DMS53 (cell line): ENCODE measurements at regions not wholly inside any gene's neighbourhood (a gene's known extent, or its start where the extent isn't known, plus 50 kb on each side); places are given as distances from the start of the nearest gene placed in this dataset.

ENCODE experiments used
- DNase-seq: peaks from one replicate; lab custom pipeline; 2025; lab: John Stamatoyannopoulos, UW

GRCh38 chr1:91575909-91576519 is 75.4 kb downstream of the CDC7 start:
- DNase-seq: no peak

GRCh38 chr1:91578320-91579109 is 77.9 kb downstream of the CDC7 start:
- peak; percentile 32 for DNase-seq

GRCh38 chr1:91579658-91580228 is 79.1 kb downstream of the CDC7 start:
- DNase-seq: no peak

DNA sequence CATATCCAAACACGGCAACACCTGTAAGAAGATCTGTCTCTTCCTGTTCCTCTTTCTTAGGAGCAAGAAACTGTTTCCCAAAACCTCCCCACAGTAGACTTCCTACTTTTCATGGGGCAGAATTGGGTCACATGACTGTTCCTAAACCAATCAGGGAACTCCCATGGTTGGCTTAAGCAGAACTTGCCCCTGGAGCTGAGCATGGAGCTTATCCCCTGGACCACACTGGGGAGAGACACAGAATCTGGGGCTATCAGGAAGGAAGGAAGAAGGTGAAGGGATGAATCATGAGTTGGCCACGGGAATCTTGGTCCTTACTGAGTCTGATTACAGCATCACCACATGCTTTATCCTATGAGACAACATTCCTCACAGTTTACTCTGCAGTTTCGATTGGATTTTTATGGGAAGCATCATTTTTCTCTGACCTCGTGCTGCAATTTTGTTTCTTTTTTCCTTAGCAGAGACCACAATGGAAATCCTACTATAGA is 81.8 kb downstream of the CDC7 start:
- DNase-seq: no peak

- DNase-seq: no peak
Observed at GRCh38 chr1:91583326-91583755, 82.7 kb downstream of the CDC7 start.

GRCh38 chr1:91584309-91584708 is 83.7 kb downstream of the CDC7 start:
- no peak for DNase-seq

DNA sequence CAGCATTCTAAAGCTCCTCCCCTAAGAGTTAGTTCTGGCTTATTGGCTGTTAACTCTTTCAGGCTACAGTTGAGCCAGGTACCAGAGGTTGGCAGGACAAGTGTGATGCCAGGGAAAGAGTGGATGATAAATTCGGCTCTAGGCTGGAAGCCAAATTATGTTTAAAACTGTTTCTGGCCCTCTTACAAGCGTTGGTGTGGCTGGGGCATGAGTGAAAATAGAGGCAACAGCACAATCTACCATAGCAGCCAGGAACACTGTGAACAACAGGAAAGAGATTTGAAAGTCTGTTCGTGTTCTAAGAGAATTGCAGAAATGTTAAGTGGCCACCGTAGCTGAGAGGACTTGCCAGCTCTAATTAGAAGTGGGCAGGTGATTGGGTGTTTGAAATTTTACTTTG is 84.2 kb downstream of the CDC7 start:
- DNase-seq: no peak

DNA sequence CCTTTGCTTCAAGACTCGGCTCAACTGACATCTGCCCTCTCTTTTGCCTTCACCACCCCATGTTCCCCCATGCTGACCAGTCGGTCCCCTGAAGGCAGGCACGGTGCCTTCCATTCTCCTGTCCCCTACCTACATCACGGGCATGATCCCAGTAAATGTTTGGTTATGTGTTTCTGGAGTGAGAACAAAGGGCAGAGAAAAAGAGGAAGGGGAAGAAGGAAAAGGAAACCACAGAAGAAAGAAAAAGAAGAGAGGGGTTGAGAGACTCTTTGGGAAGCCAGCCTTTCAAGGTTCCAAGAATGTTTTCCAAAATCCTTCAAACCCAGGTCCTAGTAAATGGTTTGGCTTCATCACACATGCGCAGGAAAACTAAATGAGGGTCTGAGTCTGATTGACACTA is 84.9 kb downstream of the CDC7 start:
- DNase-seq: no peak

DNA sequence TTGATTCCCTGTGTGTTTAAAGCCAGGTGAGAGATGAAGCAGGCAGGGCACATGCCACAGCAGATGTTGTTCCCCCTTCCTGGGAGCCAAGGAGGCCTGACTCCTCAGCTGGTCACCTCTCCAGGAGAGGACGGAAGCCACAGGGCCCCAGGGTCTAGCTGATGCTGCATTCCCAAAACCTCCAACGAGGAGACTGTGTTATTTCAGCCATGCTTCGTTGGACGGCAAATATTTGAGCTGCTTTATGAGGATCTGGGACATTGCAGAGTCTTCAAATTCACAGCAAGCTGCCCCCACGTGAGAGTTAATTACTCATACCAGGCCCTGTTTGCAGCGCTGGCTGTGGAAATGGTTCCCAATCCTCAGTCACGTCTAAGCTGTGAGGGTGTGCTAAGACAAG is 85.3 kb downstream of the CDC7 start:
- peak; percentile 40 for DNase-seq

- no peak for DNase-seq
Observed at GRCh38 chr1:91589437-91589836, 88.8 kb downstream of the CDC7 start.

DNA sequence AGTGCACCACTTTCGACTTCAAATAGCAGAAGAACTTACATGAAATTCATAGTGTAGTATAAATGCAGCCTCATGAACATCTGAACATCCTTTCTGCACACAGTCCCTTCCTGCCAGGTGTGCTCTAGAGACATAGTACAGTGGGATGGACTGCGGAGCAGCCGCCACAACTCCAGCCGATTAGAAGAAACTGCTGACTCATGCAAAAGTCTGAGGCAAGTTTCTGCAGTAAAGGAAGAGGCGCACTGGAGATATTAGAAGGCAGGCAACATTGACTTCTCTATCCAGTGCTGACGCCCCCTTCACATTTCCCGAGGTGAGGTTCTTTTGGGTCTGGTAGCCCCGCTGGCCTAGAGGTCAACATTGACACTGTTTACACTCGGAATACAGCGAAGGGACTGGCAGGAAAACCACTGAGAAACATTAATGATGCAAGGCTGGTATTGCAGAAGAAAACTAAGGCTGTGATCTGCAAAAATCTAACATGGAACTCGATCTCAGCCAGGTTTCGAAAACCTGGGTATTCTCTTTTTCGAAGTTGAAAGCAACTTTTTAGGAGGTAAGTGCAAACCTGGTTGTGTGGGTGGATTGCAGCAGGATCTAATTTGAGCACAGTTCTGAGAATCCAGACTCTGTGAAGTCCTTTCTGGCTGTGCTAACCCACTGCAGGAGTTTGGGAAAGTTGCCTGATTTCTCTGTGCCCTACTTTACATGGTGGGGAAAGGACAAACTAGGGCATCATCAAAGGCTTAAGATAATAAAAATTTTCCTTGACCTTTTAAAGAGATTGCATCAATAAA is 90.7 kb downstream of the CDC7 start:
- no peak for DNase-seq

DNA sequence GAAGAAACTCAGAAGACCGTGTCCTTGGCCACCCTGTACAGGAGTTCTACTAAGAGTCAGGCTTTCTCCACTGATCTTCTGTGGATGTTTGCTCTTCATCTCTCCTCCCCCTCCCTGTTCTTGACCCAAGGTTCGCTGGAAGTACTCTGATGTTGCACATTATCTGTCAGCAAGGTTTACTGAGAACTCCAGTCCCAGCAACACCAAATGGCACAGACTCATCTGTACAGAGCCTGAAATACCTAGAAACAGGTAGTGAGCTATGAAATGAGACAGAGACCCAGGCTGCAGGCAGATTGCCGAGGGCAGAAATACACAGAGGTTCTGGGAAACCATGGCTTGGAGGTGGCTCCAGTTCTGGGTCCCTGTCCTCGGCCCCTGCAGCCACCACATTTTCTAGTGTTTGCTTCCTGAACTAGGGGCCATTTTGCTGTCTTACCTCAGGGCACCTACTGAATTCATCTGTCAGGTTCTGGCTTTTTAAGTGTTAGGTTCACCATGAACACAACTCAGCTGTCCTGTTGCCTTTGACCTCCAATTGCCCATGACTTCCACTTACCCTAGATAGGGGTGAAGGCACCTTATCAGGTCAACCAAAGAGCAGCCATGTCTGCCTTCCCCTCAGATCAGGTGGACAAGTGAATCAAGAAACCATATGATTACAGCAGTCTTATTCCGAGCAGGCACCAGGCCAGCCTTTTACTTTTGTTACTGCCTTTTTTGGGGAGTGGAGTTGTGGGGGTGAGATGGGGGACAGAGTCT is 92.2 kb downstream of the CDC7 start:
- DNase-seq: no peak

GRCh38 chr1:91594383-91595055 is 93.9 kb downstream of the CDC7 start:
- DNase-seq: no peak

DNA sequence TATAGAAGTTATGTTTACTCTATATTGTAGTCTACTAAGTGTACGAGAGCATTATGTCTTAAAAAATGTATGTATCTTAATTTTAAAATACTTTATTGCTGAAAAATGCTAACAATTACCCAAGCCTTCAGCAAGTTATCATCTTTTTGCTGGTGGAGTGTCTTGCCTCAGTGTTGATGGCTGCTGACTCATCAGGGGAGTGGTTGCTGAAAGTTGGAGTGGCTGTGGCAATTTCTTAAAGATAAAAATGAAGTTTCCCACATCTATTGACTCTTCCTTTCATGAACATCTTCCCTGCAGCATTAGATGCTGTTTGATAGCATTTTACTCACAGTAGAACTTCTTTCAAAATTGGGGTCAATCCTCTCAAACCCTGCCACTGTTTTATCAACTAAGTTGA is 95.8 kb downstream of the CDC7 start:
- DNase-seq: no peak

DNA sequence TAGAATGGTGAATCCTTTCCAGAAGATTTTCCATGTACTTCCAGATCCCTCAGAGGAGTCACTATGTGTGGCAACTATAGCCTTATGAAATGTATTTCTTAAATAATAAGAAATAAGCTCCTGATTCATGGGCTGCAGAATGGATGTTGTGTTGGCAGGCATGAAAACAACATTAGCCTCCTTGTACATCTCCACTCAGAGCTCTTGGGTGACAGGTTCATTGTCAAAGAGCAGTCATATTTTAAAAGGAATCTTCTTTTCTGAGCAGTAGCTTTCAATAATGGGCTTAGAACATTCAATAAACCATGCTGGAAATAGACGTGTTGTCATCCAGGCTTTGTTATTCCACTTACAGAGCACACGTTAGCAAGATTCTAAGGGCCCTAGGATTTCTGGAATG is 96.6 kb downstream of the CDC7 start:
- DNase-seq: no peak

DNA sequence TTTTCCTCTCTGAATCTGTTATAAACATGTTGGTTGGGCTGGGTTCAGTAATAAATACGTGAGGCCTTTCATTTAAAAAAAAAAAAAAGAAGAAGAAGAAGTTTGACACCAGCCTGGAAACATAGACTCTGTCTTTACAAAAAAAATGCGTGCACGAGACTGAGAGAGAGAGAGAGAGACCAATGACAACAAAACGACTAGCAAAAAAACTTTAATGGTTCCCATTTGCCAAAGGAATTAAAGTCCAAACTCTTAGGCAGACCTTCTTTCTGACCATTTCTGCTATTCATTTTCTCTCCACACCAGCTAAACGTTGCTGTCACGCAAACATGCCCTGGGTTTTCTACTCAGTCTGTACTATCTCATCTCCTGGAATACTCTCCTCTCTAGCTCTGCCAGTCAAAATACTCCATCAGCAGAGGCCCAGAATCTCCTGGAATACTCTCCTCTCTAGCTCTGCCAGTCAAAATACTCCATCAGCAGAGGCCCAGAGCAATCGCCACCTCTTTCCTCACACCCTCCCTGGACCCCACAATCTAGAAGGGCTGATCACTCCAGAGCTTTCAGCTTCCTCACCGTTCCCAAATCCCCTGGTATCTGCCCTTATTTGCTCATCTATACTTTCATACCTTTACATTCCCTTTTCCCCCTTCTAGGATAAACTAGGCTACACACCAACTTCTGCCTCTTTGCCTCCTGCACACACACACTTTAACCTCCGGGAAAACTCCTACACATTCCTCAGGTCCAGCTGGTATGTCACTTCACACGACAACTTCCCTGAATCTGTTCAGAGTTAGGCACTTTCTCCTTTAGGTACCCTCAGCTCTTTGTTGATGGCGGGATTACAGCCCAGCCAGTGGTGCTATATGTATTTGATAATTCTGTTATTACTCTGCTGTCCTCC is 100.0 kb downstream of the CDC7 start:
- DNase-seq: no peak

- no peak for DNase-seq
Observed at GRCh38 chr1:91601554-91602376, 101.1 kb downstream of the CDC7 start.

DNA sequence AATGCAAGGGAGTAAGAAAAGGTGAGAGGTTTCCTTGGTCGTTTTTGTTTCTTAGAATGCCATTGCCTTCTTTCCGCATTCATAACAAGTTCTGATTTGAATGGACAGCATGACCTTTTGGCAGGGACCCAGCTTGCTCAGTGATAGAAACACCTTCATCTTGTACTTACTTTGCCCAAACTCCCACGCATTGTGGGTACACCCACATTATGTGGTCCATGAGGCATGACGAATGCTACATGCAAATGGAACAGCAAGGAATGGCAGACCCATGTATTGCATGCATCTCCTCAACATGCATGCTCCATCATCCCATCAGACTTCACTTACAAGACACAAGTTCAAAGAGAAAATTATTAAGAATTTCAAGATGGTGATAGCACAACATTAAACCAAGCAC is 102.8 kb downstream of the CDC7 start:
- DNase-seq: no peak

- DNase-seq: no peak
Observed at GRCh38 chr1:91604632-91605031, 104.0 kb downstream of the CDC7 start.
